Glutamatergic neuron (in vitro differentiated cells): ENCODE measurements at regions not wholly inside any gene's neighbourhood (a gene's known extent, or its start where the extent isn't known, plus 50 kb on each side); places are given as distances from the start of the nearest gene placed in this dataset.
"Not testable (repeated sequence)": the region's sequence is repeated elsewhere in the genome, so short reads cannot be mapped to it uniquely, and the experiment has no call there.

Source experiments
- DNase-seq: peaks from one replicate; pipeline ENCODE4 v3.0.0; 2022
- H3K27ac Mint-ChIP-seq: one replicate; pipeline ENCODE4 v1.8.0; 2020; ENCODE audit warnings: mild to moderate bottlenecking, mixed read lengths, inconsistent platforms; ENCODE audit not compliant: unreplicated experiment
- H3K27me3 Mint-ChIP-seq: one replicate; pipeline ENCODE4 v1.8.0; 2020; ENCODE audit warnings: mild to moderate bottlenecking, moderate library complexity, mixed read lengths, inconsistent platforms; ENCODE audit not compliant: unreplicated experiment
- H3K36me3 Mint-ChIP-seq: one replicate; pipeline ENCODE4 v1.8.0; 2020; ENCODE audit warnings: mild to moderate bottlenecking, mixed read lengths, inconsistent platforms; ENCODE audit not compliant: unreplicated experiment
- H3K4me1 Mint-ChIP-seq: one replicate; pipeline ENCODE4 v1.8.0; 2020; ENCODE audit warnings: mild to moderate bottlenecking, low read depth, mixed read lengths, inconsistent platforms; ENCODE audit not compliant: unreplicated experiment
- H3K4me3 Mint-ChIP-seq: one replicate; pipeline ENCODE4 v1.8.0; 2020; ENCODE audit warnings: mild to moderate bottlenecking, mixed read lengths, inconsistent platforms; ENCODE audit not compliant: unreplicated experiment
- H3K9me3 Mint-ChIP-seq: one replicate; pipeline ENCODE4 v1.8.0; 2020; ENCODE audit warnings: mild to moderate bottlenecking, moderate library complexity, mixed read lengths, inconsistent platforms; ENCODE audit not compliant: unreplicated experiment
- CTCF ChIP-seq: fragments of 200-600 bp; sonication (generic); IDR thresholded peaks from one replicate; pipeline ENCODE4 v1.5.0; 2021; ENCODE audit not compliant: partially characterized antibody, unreplicated experiment

GRCh38 chr1:191432817-191433216 is 725.4 kb upstream of the RGS18 start:
- no peak for TF ChIP-seq CTCF
- peaks cover 1% of the 10 kb centered on the region for H3K27me3 Mint-ChIP-seq
- no peak overlapping the region for H3K4me3 Mint-ChIP-seq
- no peaks in the 10 kb centered on the region for H3K4me1 Mint-ChIP-seq
- H3K27ac Mint-ChIP-seq: no peak overlapping the region
- no peaks in the 10 kb centered on the region for H3K9me3 Mint-ChIP-seq
- H3K36me3 Mint-ChIP-seq: no peaks in the 10 kb centered on the region
- no peak for DNase-seq

GRCh38 chr1:191438979-191439378 is 719.3 kb upstream of the RGS18 start:
- Mint-ChIP-seq H3K4me1 (no peaks in the 10 kb centered on the region), H3K27me3 (no peaks in the 10 kb centered on the region), H3K4me3 (no peak overlapping the region), H3K9me3 (no peaks in the 10 kb centered on the region), H3K36me3 (no peaks in the 10 kb centered on the region), H3K27ac (no peak overlapping the region)
- TF ChIP-seq CTCF: no peak
- DNase-seq: no peak

- H3K27ac Mint-ChIP-seq, H3K27me3 Mint-ChIP-seq, H3K4me3 Mint-ChIP-seq, H3K4me1 Mint-ChIP-seq, DNase-seq, H3K9me3 Mint-ChIP-seq, H3K36me3 Mint-ChIP-seq: not testable (repeated sequence)
Observed at GRCh38 chr1:191448279-191448678, 710.0 kb upstream of the RGS18 start.

- H3K9me3 Mint-ChIP-seq: no peaks in the 10 kb centered on the region
- DNase-seq: no peak
- no peaks in the 10 kb centered on the region for H3K36me3 Mint-ChIP-seq
- no peaks in the 10 kb centered on the region for H3K4me1 Mint-ChIP-seq
- no peak overlapping the region for H3K27ac Mint-ChIP-seq
- no peak overlapping the region for H3K4me3 Mint-ChIP-seq
- TF ChIP-seq CTCF: no peak
- H3K27me3 Mint-ChIP-seq: no peaks in the 10 kb centered on the region
Observed at GRCh38 chr1:191452586-191452985, 705.7 kb upstream of the RGS18 start.

GRCh38 chr1:191453487-191453886 is 704.8 kb upstream of the RGS18 start:
- Mint-ChIP-seq H3K4me1 (no peaks in the 10 kb centered on the region), H3K27ac (no peak overlapping the region), H3K9me3 (no peaks in the 10 kb centered on the region), H3K4me3 (no peak overlapping the region), H3K36me3 (no peaks in the 10 kb centered on the region), H3K27me3 (no peaks in the 10 kb centered on the region)
- no peak for DNase-seq
- no peak for TF ChIP-seq CTCF

- Mint-ChIP-seq H3K36me3 (no peaks in the 10 kb centered on the region), H3K27ac (no peak overlapping the region), H3K4me3 (no peak overlapping the region), H3K27me3 (no peaks in the 10 kb centered on the region), H3K4me1 (no peaks in the 10 kb centered on the region), H3K9me3 (no peaks in the 10 kb centered on the region)
- DNase-seq: no peak
- no peak for TF ChIP-seq CTCF
Observed at GRCh38 chr1:191457889-191458288, 700.4 kb upstream of the RGS18 start.
